Smooth muscle cell of the brain vasculature (primary cell): ENCODE measurements at regions not wholly inside any gene's neighbourhood (a gene's known extent, or its start where the extent isn't known, plus 50 kb on each side); places are given as distances from the start of the nearest gene placed in this dataset.

ENCODE experiments used
- DNase-seq: peaks from one replicate; pipeline ENCODE4 v3.0.0-alpha.2; 2012; ENCODE audit warnings: low read depth, low spot score

GRCh38 chr2:118197011-118197675 is 108.9 kb downstream of the INSIG2 start:
- DNase-seq, result no peak

- no peak for DNase-seq
Observed at GRCh38 chr2:118190474-118190873, 102.2 kb downstream of the INSIG2 start.

- DNase-seq, result no peak
Observed at GRCh38 chr2:118186858-118187254, 98.6 kb downstream of the INSIG2 start.

DNA sequence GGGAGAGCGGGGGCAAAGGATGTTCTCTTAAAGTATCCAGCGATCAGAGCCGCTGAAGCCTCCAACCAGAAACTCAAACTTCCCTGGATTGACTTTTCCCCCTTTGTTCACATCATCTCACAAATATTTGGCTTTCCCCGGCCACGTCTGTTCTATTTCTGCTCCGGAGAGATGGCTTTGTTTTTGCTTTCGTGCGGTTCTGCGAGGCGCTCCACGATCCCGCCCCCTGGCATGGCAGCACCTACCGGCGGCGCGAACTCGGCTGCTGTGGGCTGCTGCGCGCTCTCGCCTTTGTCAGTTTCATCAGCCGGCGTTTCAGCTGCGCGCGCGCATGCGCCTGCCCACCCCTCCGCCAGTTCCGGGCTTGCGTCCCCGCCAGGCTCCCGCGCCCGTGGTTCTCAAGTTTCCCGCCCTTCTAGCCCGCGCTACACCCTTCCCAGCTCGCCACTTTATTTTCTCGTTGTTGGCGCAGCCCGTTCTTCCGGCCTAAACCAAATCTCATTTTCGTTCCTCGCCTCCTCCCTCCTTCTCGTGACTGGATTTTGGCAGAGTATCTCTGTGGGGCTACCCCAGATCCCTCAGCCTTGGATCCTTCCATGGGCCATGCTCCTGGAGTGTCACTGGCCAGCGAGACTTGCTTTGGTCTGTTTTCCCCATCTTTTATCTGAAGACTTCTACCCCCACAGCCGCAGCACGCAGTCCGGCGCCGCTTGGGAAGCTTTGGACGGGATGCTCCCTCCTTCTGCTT is 98.0 kb downstream of the INSIG2 start:
- peak; percentile 15 for DNase-seq

GRCh38 chr2:118185210-118186109 is 97.2 kb downstream of the INSIG2 start:
- no peak for DNase-seq

DNA sequence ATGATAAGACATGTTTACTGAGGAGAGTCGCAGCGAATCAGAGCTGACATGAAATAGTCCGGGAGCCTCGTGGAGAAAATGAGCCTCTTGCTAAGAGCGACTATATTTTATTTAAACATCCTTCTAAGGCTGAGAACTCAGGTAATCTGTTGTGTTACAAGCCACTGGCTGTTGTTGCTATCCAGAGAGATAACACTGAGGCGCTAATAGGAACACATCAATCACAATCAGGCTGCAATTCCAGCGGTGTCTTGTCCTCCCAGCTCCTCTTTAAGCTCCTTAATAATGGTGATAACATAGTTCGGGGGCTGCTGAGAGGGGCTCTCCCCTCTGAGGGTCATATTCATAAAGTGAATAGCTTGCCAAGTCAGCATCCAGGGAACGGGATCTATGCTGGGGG is 95.1 kb downstream of the INSIG2 start:
- DNase-seq, result no peak

- no peak for DNase-seq
Observed at GRCh38 chr2:118179445-118179844, 91.2 kb downstream of the INSIG2 start.

DNA sequence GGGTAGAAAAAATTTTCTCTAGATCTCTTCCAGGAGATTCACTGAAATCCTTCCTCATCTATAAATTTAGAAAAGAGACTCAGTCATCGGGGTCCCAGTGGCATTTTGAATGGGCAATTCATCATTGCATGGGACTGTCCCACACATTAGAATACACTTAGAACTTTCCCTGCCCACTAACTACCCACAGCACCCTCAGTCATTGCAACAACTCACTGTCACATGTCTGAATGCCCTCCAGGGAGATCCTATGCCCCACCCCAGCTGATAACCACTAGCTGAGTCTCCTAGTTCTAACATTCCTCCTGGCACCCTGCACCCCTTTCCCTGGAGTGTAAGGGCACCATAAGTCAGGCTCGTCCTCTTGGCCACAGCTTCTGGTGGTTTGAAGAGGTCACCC is 89.6 kb downstream of the INSIG2 start:
- no peak for DNase-seq

DNA sequence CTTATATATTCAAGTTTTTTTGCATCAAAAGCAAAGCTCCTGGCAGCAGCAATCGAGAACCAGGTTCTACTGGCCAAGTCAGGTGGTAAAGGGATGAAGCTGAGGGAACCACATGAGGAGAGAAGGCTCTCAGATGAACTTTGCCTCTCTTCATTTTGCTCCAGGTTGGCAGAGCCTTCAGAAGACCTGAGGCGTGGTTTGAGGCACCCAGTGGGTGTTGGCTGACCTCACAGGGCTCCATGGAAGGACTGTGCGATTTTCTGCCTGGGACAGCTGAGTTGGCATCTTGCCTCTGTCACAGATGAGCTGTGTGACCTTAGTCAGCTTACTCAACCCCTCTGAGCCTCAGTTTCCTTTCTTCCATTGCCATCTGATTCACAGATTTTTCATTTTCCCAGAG is 89.0 kb downstream of the INSIG2 start:
- DNase-seq, result no peak

GRCh38 chr2:118176601-118177000 is 88.3 kb downstream of the INSIG2 start:
- no peak for DNase-seq

DNA sequence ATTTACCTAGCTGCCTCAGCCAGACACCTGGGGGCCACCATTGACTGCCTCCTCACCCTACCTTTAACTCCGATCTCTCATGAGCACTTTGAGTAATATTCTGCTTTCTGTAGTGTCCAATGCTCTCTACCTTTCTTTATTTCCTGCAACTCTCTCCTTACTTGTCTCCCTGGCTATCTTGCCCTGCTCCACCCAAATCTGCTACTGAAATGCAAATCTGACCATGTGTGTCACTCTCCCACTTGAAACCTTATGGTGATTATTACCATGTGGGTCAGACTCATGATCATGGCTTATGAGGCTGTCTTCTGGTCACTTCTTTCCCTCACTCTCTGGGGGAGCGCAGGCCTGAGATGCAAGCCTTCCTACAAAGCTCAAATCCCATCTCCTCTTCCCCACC is 83.3 kb downstream of the INSIG2 start:
- DNase-seq, result no peak

DNA sequence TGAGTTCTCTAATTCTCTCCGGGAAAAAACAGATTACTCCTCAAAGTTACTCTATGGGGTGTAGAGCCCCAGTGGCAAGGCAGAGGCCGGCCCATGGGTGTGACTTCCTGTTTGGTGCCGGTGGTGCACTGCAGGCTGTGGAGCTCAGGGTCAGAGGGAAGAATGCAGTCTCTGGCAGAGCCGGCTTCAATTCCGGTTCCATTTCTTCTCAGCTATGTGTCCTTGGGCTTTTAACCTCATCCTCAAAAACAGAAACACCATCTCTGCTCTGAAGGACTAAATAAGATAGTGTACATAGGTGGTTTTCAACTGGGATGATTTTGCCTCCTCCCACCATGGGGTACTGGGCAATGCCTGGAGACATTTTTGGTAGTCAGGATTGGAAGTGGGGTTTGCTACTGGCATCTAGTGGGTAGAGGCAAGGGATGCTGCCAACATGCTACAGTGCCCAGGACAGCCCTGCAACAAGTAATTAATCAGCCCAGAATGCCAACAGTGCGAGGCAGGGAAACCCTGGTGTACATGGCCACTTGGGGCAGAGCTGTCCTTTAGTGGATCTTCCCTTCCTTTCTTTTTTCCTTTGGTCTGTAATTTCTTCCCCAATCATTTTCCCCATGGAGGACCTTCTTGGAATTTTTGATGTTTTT is 81.2 kb downstream of the INSIG2 start:
- DNase-seq, result no peak

DNA sequence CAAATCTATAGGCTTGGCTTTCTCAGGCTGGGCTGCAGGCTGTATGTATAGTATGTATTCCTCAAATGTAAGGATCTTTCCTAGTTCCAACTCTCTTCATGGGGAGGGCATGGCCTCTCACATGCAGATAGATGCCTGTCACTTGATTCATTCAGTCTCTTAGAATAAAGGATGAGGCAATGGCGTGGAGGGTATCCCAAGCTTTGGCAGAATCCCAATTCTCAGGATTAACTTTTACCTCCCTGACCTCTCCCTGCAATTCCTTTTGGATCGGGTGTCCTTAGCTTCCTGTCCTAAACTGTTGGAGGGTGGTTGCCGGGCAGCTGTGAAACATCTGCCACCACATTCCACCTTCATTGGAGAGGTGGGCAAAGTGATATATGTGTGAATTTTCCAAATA is 80.3 kb downstream of the INSIG2 start:
- DNase-seq, result no peak

GRCh38 chr2:118167026-118167425 is 78.8 kb downstream of the INSIG2 start:
- no peak for DNase-seq

DNA sequence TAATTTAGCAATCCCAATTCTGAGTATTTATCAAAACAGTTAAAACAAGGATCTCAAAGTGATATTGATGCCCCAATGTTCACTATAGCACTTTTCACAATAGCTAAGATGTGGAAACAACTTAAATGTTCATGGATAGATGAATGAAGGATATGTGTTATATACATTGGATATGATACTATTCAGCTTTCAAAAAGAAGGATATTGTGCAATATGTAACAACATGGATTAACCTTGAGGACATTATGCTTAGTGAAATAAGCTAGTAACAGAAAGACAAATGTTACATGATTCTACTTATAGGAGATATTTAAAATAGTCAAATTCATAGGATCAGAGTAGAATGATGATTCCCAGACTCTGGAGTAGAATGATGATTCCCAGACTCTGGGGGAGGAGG is 78.0 kb downstream of the INSIG2 start:
- DNase-seq, result no peak

- DNase-seq, result no peak
Observed at GRCh38 chr2:118165595-118165994, 77.3 kb downstream of the INSIG2 start.
